SK-N-SH (cell line): ENCODE measurements at regions not wholly inside any gene's neighbourhood (a gene's known extent, or its start where the extent isn't known, plus 50 kb on each side); places are given as distances from the start of the nearest gene placed in this dataset.

ENCODE experiments used
- CTCF ChIA-PET: fragments of 300-600, 350-600 bp; formaldehyde crosslinking; extraction: SDS; loops from one replicate; lab custom pipeline; 2021; lab: Yijun Ruan, JAX
- POLR2A ChIA-PET: fragments of 350-600 bp; sonication (Branson Sonifier 250); formaldehyde crosslinking; extraction: SDS; loops from one replicate; lab custom pipeline; 2020; ENCODE audit warnings: antibody characterized with exemption, inconsistent platforms; lab: Yijun Ruan, JAX
- DNase-seq: peaks from one replicate; pipeline ENCODE4 v3.0.0; 2012
- H2AFZ ChIP-seq: fragments of 200-600 bp; sonication (generic); 2 replicates; pipeline ENCODE4 v1.8.1; 2016; ENCODE audit warnings: antibody characterized with exemption, mild to moderate bottlenecking, low read depth
- H3F3A ChIP-seq: fragments of 200-600 bp; sonication (generic); replicated peaks from 2 replicates; pipeline ENCODE3; 2016; ENCODE audit warnings: antibody characterized with exemption, mild to moderate bottlenecking; ENCODE audit not compliant: insufficient read depth
- H3K27ac ChIP-seq, 2 experiments: fragments of 200-500 bp in 1 of 2; fragments of 200-600 bp in 1 of 2; sonication (Bioruptor generic) in 1 of 2; sonication (generic), shearing (Covaris generic) in 1 of 2; 2 replicates each; pipeline versions ENCODE4 v1.5.1 to v1.6.1; 2014 to 2016; ENCODE audit warnings: low read depth in 2 of 2, inconsistent platforms in 1 of 2, low read length in 1 of 2, mild to moderate bottlenecking in 1 of 2, mixed read lengths in 1 of 2
- H3K27me3 ChIP-seq: fragments of 200-600 bp; sonication (generic), shearing (Covaris generic); 2 replicates; pipeline ENCODE4 v1.6.1; 2016; ENCODE audit warnings: mixed run types; ENCODE audit not compliant: insufficient read depth
- H3K36me3 ChIP-seq, 2 experiments: fragments of 200-500 bp in 1 of 2; fragments of 200-600 bp in 1 of 2; sonication (Bioruptor generic) in 1 of 2; sonication (generic) in 1 of 2; replicated peaks in 1 of 2; 2 replicates each; pipeline versions ENCODE3 to v1.5.1; 2014 to 2016; ENCODE audit warnings: low read length in 1 of 2, mild to moderate bottlenecking in 1 of 2; ENCODE audit not compliant: insufficient read depth in 2 of 2, control insufficient read depth in 1 of 2
- H3K4me1 ChIP-seq, 2 experiments: fragments of 200-500 bp in 1 of 2; fragments of 200-600 bp in 1 of 2; sonication (Bioruptor generic) in 1 of 2; sonication (generic), shearing (Covaris generic) in 1 of 2; 2 replicates each; pipeline versions ENCODE4 v1.5.1 to v1.6.1; 2014 to 2016; ENCODE audit warnings: low read depth in 1 of 2, low read length in 1 of 2, mixed run types in 1 of 2; ENCODE audit not compliant: insufficient read depth in 2 of 2, control insufficient read depth in 1 of 2
- H3K4me2 ChIP-seq: fragments of 200-600 bp; sonication (generic), shearing (Covaris generic); 2 replicates; pipeline ENCODE4 v1.6.1; 2017; ENCODE audit warnings: mixed run types
- H3K4me3 ChIP-seq, 2 experiments: fragments of 200-500 bp in 1 of 2; fragments of 200-600 bp in 1 of 2; sonication (Bioruptor generic) in 1 of 2; sonication (generic), shearing (Covaris generic) in 1 of 2; 2 replicates each; pipeline versions ENCODE4 v1.5.1 to v1.8.1; 2014 to 2016; ENCODE audit warnings: low read depth in 2 of 2, inconsistent platforms in 1 of 2, low read length in 1 of 2, mild to moderate bottlenecking in 1 of 2, mixed read lengths in 1 of 2, moderate library complexity in 1 of 2
- H3K79me2 ChIP-seq: fragments of 200-600 bp; sonication (generic); 2 replicates; pipeline ENCODE4 v1.8.1; 2017; ENCODE audit warnings: mild to moderate bottlenecking; ENCODE audit not compliant: insufficient read depth
- H3K9ac ChIP-seq: fragments of 200-600 bp; sonication (generic); 2 replicates; pipeline ENCODE4 v1.6.1; 2017; ENCODE audit warnings: mixed run types
- H3K9me2 ChIP-seq: fragments of 200-600 bp; sonication (generic); 2 replicates; pipeline ENCODE4 v1.6.1; 2017; ENCODE audit warnings: mixed run types
- H3K9me3 ChIP-seq: fragments of 200-600 bp; sonication (generic); 2 replicates; pipeline ENCODE4 v1.6.1; 2017; ENCODE audit warnings: mixed run types, mild to moderate bottlenecking, moderate library complexity
- H4K20me1 ChIP-seq: fragments of 200-600 bp; sonication (generic); 2 replicates; pipeline ENCODE4 v1.6.1; 2017; ENCODE audit warnings: mild to moderate bottlenecking, mixed run types; ENCODE audit not compliant: insufficient read depth
- CHD2 ChIP-seq: fragments of 150-350 bp; IDR thresholded peaks from 2 replicates; pipeline ENCODE4 v1.6.1; 2018; ENCODE audit warnings: low read length; ENCODE audit not compliant: partially characterized antibody
- ELF1 ChIP-seq: IDR thresholded peaks from 2 replicates; pipeline ENCODE4 v1.4.0; 2012
- EP300 ChIP-seq, 2 experiments: IDR thresholded peaks; 2 replicates each; pipeline versions ENCODE4 v1.4.0 to v1.6.1; 2012; ENCODE audit warnings: borderline replicate concordance in 1 of 2, low read depth in 1 of 2, low read length in 1 of 2
- EZH2phosphoT487 ChIP-seq: fragments of 200-600 bp; sonication (generic); IDR thresholded peaks from 2 replicates; pipeline ENCODE4 v1.6.1; 2017; ENCODE audit warnings: low read depth, mixed run types, mild to moderate bottlenecking, antibody characterized with exemption, moderate library complexity, borderline replicate concordance
- FOSL2 ChIP-seq: IDR thresholded peaks from 2 replicates; pipeline ENCODE4 v1.4.0; 2012; ENCODE audit warnings: low read depth, mild to moderate bottlenecking, moderate library complexity, borderline replicate concordance
- FOXM1 ChIP-seq: IDR thresholded peaks from 2 replicates; pipeline ENCODE4 v1.4.0; 2012; ENCODE audit warnings: low read depth, mild to moderate bottlenecking
- GABPA ChIP-seq: IDR thresholded peaks from 2 replicates; pipeline ENCODE4 v1.4.0; 2012; ENCODE audit warnings: low read depth, mild to moderate bottlenecking
- GATA2 ChIP-seq: sonication (generic); formaldehyde crosslinking; IDR thresholded peaks from 2 replicates; pipeline ENCODE4 v1.5.0; 2020; ENCODE audit warnings: mild to moderate bottlenecking, missing genetic modification reagents
- JUND ChIP-seq: IDR thresholded peaks from 2 replicates; pipeline ENCODE4 v1.4.0; 2012
- MAX ChIP-seq: IDR thresholded peaks from 2 replicates; pipeline ENCODE4 v1.4.0; 2012; ENCODE audit warnings: low read depth
- MXI1 ChIP-seq: IDR thresholded peaks from 2 replicates; pipeline ENCODE4 v1.6.1; 2012; ENCODE audit warnings: mild to moderate bottlenecking, low read depth, low read length, improper control_type of control experiment
- PBX3 ChIP-seq: IDR thresholded peaks from 2 replicates; pipeline ENCODE4; 2012
- POLR2AphosphoS5 ChIP-seq: IDR thresholded peaks from 2 replicates; pipeline ENCODE4 v1.6.1; 2012; ENCODE audit warnings: low read depth, low read length
- RAD21 ChIP-seq: IDR thresholded peaks from 2 replicates; pipeline ENCODE4 v1.6.1; 2012; ENCODE audit warnings: mild to moderate bottlenecking, low read length
- RFX5 ChIP-seq: IDR thresholded peaks from 2 replicates; pipeline ENCODE4 v1.6.1; 2012; ENCODE audit warnings: mild to moderate bottlenecking, improper control_type of control experiment, low read length
- RXRA ChIP-seq: IDR thresholded peaks from 2 replicates; pipeline ENCODE4 v1.4.0; 2012; ENCODE audit warnings: low read depth, mild to moderate bottlenecking, borderline replicate concordance
- SIN3A ChIP-seq: IDR thresholded peaks from 2 replicates; pipeline ENCODE4 v1.6.1; 2012; ENCODE audit warnings: low read depth, mild to moderate bottlenecking, low read length, moderate library complexity, borderline replicate concordance
- SMC3 ChIP-seq: IDR thresholded peaks from 2 replicates; pipeline ENCODE4 v1.6.1; 2012; ENCODE audit warnings: low read depth, low read length, improper control_type of control experiment
- TCF12 ChIP-seq: IDR thresholded peaks from 2 replicates; pipeline ENCODE4 v1.4.0; 2012
- TEAD4 ChIP-seq: IDR thresholded peaks from 2 replicates; pipeline ENCODE4 v1.4.0; 2012; ENCODE audit warnings: mild to moderate bottlenecking, borderline replicate concordance; ENCODE audit not compliant: insufficient read depth
- USF1 ChIP-seq: IDR thresholded peaks from 2 replicates; pipeline ENCODE4 v1.4.0; 2012; ENCODE audit warnings: low read depth, borderline replicate concordance
- YY1 ChIP-seq: IDR thresholded peaks from 2 replicates; pipeline ENCODE4 v1.4.0; 2012; ENCODE audit warnings: low read depth, mild to moderate bottlenecking
- ZBTB33 ChIP-seq: IDR thresholded peaks from 2 replicates; pipeline ENCODE4 v1.4.0; 2012; ENCODE audit warnings: low read depth, borderline replicate concordance
- WGBS: methylation state at CpG from one replicate; pipeline ENCODE4 v1.1.6; 2017; ENCODE audit warnings: low lambda C conversion rate; 5-methylcytosine and 5-hydroxymethylcytosine counted together

GRCh38 chr20:22460231-22460630 lies 124.1 kb downstream of the FOXA2 start:
- Histone ChIP-seq H3K4me2 (no peak overlapping the region), H3K4me3 (no peak overlapping the region), H3K9me2 (no peaks in the 10 kb centered on the region), H3F3A (no peaks in the 10 kb centered on the region), H3K9me3 (no peaks in the 10 kb centered on the region), H3K79me2 (no peaks in the 10 kb centered on the region), H3K27me3 (peaks cover 7% of the 10 kb centered on the region), H3K9ac (no peak overlapping the region), H2AFZ (no peak overlapping the region), H3K36me3 (no peaks in the 10 kb centered on the region), H3K27ac (no peak overlapping the region), H3K4me1 (no peaks in the 10 kb centered on the region), H4K20me1 (no peaks in the 10 kb centered on the region)
- ChIA-PET POLR2A (no interaction called here), CTCF (no interaction called here)
- DNase-seq, result no peak
- TF ChIP-seq TCF12 (no peak), RXRA (no peak), CHD2 (no peak), RAD21 (no peak), JUND (no peak), ELF1 (no peak), MAX (no peak), SMC3 (no peak), USF1 (no peak), FOXM1 (no peak), POLR2AphosphoS5 (no peak), EZH2phosphoT487 (no peak), TEAD4 (no peak), SIN3A (no peak), RFX5 (no peak), GABPA (no peak)
- 14% methylated on average over 1 of the region's 1 CpG for WGBS

- Histone ChIP-seq H2AFZ (no peak overlapping the region), H3K9me3 (no peaks in the 10 kb centered on the region), H3K27me3 (peaks cover 8% of the 10 kb centered on the region), H3K36me3 (no peaks in the 10 kb centered on the region), H3K4me2 (no peak overlapping the region), H3K4me3 (no peak overlapping the region), H3K4me1 (no peaks in the 10 kb centered on the region), H3K79me2 (no peaks in the 10 kb centered on the region), H3K9ac (no peak overlapping the region), H4K20me1 (no peaks in the 10 kb centered on the region), H3K9me2 (no peaks in the 10 kb centered on the region), H3K27ac (no peak overlapping the region), H3F3A (no peaks in the 10 kb centered on the region)
- no peak for DNase-seq
- ChIA-PET POLR2A (no interaction called here), CTCF (no interaction called here)
- no peak for TF ChIP-seq MAX
- TF ChIP-seq PBX3, result no peak
- TF ChIP-seq RFX5, result no peak
- TF ChIP-seq ELF1, result no peak
- no peak for TF ChIP-seq JUND
- TF ChIP-seq MXI1, result no peak
- no peak for TF ChIP-seq TEAD4
- TF ChIP-seq EP300 (IDR thresholded peaks at IDR 0.05; ENCODE audit: borderline replicate concordance in 1 of 2, low read depth in 1 of 2, low read length in 1 of 2), result no peak
- no peak for TF ChIP-seq ZBTB33
- no peak for TF ChIP-seq GATA2
- no peak for TF ChIP-seq CHD2
- no peak for TF ChIP-seq RXRA
- TF ChIP-seq GABPA, result no peak
- TF ChIP-seq YY1, result no peak
- no peak for TF ChIP-seq FOSL2
- no peak for TF ChIP-seq TCF12
- TF ChIP-seq RAD21, result no peak
- no peak for TF ChIP-seq SMC3
These were observed 124.6 kb downstream of the FOXA2 start for GRCh38 chr20:22459754-22460153.
